Panc1 (cell line): ENCODE measurements at regions not wholly inside any gene's neighbourhood (a gene's known extent, or its start where the extent isn't known, plus 50 kb on each side); places are given as distances from the start of the nearest gene placed in this dataset.

Experiments used
- ATAC-seq: fragments of 200-7000 bp; cut with Tn5 transposase; 2 replicates; pipeline ENCODE4 v1.9.1; 2020; ENCODE audit warnings: mild to moderate bottlenecking, moderate library complexity
- BruUV-seq: library from RNA; stranded (reverse); fragments of 400-500 nt; replicated peaks from 2 replicates; lab custom pipeline; 2021; lab: Mats Ljungman, UMichigan
- CTCF ChIA-PET: fragments of 300-600 bp; sonication (Branson Sonifier 250); formaldehyde crosslinking; loops from one replicate; lab custom pipeline; 2022; ENCODE audit warnings: antibody characterized with exemption; lab: Charles Lee
- POLR2A ChIA-PET: fragments of 300-600 bp; sonication (Branson Sonifier 250); formaldehyde crosslinking; loops from one replicate; lab custom pipeline; 2022; ENCODE audit warnings: antibody characterized with exemption; lab: Charles Lee
- DNase-seq: peaks from one replicate; pipeline ENCODE4 v3.0.0-alpha.2; 2010; ENCODE audit warnings: low read depth, low spot score
- H3K27ac ChIP-seq: 2 replicates; pipeline ENCODE4 v1.5.1; 2011; ENCODE audit warnings: mild to moderate bottlenecking, low read length, inconsistent platforms
- H3K27me3 ChIP-seq: fragments of 200-500 bp; sonication (Bioruptor generic); 2 replicates; pipeline ENCODE4 v1.6.0; 2014; ENCODE audit warnings: low read length, inconsistent platforms; ENCODE audit not compliant: control insufficient read depth, insufficient read depth
- H3K36me3 ChIP-seq: fragments of 200-500 bp; sonication (Bioruptor generic); 2 replicates; pipeline ENCODE4 v1.5.1; 2014; ENCODE audit warnings: inconsistent platforms, mild to moderate bottlenecking, low read length, moderate library complexity; ENCODE audit not compliant: control insufficient read depth, insufficient read depth
- H3K4me1 ChIP-seq: 2 replicates; pipeline ENCODE4 v1.5.1; 2011; ENCODE audit warnings: inconsistent platforms, mild to moderate bottlenecking, low read length, moderate library complexity; ENCODE audit not compliant: control insufficient read depth, insufficient read depth
- H3K4me3 ChIP-seq, 2 experiments: 2 replicates each; pipeline ENCODE4 v1.5.1; 2011 to 2012; ENCODE audit warnings: low read depth in 2 of 2, low read length in 2 of 2, mild to moderate bottlenecking in 2 of 2, inconsistent platforms in 1 of 2, moderate library complexity in 1 of 2
- H3K9me3 ChIP-seq: fragments of 200-500 bp; sonication (Bioruptor generic); 2 replicates; pipeline ENCODE4 v1.5.1; 2014; ENCODE audit warnings: low read depth, mild to moderate bottlenecking, inconsistent platforms, low read length, moderate library complexity; ENCODE audit not compliant: control insufficient read depth, insufficient read depth
- POLR2AphosphoS5 ChIP-seq: IDR thresholded peaks from 2 replicates; pipeline ENCODE4 v1.6.1; 2012; ENCODE audit warnings: mild to moderate bottlenecking, low read depth, low read length, moderate library complexity
- SIN3A ChIP-seq: IDR thresholded peaks from 2 replicates; pipeline ENCODE4 v1.6.1; 2012; ENCODE audit warnings: low read depth, mild to moderate bottlenecking, low read length, moderate library complexity, borderline replicate concordance; ENCODE audit not compliant: insufficient read depth
- TCF7L2 ChIP-seq: IDR thresholded peaks from 2 replicates; pipeline ENCODE4 v1.6.1; 2011; ENCODE audit warnings: mild to moderate bottlenecking, low read depth, low read length, inconsistent platforms
- in situ Hi-C: cut with HindIII; loops from 2 replicates; pipeline ENCODE4 v1.10.0; 2016; ENCODE audit warnings: low sequenced_read_pairs, low pct_unique_long_range_greater_than_20kb
- intact Hi-C: fragments of 100-400 bp; cut with micrococcal nuclease; formaldehyde crosslinking; loops from one replicate; pipeline ENCODE4 v1.10.0; 2022; ENCODE audit not compliant: unreplicated experiment
- TF ChIP-seq, protein P1 (sequence below): fragments of 450-650 bp; IDR thresholded peaks from 2 replicates; pipeline ENCODE4 v1.5.1; 2017; ENCODE audit warnings: mild to moderate bottlenecking
- TF ChIP-seq, protein P2 (sequence below), 2 experiments: IDR thresholded peaks; 2 replicates each; pipeline ENCODE4 v1.6.1; 2011 to 2012; ENCODE audit warnings: low read depth in 2 of 2, control low read depth in 1 of 2, low read length in 1 of 2, mild to moderate bottlenecking in 1 of 2, moderate library complexity in 1 of 2; ENCODE audit not compliant: insufficient read depth in 1 of 2

DNA sequence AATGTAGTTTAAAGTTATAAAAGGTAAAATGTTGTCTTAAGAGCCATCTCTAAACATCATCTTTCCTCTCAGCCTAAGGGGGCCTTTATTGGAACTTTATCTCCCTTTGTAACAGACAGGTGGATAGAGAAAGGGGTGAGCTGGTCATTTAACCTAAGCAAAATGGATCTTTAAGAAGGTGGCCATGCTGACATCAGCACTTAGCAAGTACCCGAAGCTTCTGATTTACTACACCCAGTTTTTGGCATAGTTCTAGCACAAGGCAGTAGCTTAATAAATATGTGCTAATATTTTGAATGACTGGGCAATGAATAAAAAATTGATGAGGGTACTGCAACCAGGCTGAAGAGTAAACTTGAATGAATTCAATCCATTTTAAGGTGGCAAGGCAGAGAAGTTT is 172.7 kb downstream of the GABRG1 start:
- BruUV-seq: no TSS peak
- CTCF ChIA-PET: no interaction called here
- TF ChIP-seq POLR2AphosphoS5 (no peak), SIN3A (no peak)
- TF ChIP-seq, protein P1, sequence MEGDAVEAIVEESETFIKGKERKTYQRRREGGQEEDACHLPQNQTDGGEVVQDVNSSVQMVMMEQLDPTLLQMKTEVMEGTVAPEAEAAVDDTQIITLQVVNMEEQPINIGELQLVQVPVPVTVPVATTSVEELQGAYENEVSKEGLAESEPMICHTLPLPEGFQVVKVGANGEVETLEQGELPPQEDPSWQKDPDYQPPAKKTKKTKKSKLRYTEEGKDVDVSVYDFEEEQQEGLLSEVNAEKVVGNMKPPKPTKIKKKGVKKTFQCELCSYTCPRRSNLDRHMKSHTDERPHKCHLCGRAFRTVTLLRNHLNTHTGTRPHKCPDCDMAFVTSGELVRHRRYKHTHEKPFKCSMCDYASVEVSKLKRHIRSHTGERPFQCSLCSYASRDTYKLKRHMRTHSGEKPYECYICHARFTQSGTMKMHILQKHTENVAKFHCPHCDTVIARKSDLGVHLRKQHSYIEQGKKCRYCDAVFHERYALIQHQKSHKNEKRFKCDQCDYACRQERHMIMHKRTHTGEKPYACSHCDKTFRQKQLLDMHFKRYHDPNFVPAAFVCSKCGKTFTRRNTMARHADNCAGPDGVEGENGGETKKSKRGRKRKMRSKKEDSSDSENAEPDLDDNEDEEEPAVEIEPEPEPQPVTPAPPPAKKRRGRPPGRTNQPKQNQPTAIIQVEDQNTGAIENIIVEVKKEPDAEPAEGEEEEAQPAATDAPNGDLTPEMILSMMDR: no peak
- DNase-seq (no peak), ATAC-seq (no peak)
- in situ Hi-C loops (no loop called here), intact Hi-C loops (no loop called here)
- no peaks in the 10 kb centered on the region for H3K27me3 ChIP-seq
- POLR2A ChIA-PET: no interaction called here
- H3K4me3 ChIP-seq: no peak overlapping the region
- no peak overlapping the region for H3K27ac ChIP-seq
- no peaks in the 10 kb centered on the region for H3K4me1 ChIP-seq
- no peaks in the 10 kb centered on the region for H3K36me3 ChIP-seq
- H3K9me3 ChIP-seq: no peaks in the 10 kb centered on the region

DNA sequence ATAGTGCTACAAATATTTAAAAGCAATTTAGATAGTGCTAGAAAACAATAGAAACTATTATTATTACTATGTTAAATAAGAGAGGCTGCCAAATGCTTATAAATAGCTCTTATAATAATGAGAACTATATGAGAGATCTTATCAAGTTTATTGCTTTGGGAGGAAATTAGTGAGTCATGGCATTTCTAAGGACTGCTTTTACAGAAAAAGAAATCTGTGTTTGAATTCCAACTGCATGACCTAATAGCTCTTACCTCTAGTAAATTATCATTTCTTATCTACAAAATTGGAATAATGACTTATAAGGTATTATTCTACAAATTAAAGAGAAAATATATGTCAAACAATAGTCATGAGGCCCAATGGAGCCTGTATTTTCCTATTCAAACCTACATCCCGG is 177.2 kb downstream of the GABRG1 start:
- intact Hi-C loops (no loop called here), in situ Hi-C loops (no loop called here)
- H3K4me3 ChIP-seq: no peak overlapping the region
- H3K36me3 ChIP-seq: no peaks in the 10 kb centered on the region
- no peaks in the 10 kb centered on the region for H3K27me3 ChIP-seq
- ChIA-PET POLR2A (no interaction called here), CTCF (no interaction called here)
- H3K4me1 ChIP-seq: no peaks in the 10 kb centered on the region
- DNase-seq: no peak
- no peak for ATAC-seq
- BruUV-seq: no TSS peak
- no peak overlapping the region for H3K27ac ChIP-seq
- no peaks in the 10 kb centered on the region for H3K9me3 ChIP-seq
- TF ChIP-seq POLR2AphosphoS5 (no peak), TCF7L2 (no peak), SIN3A (no peak)
- TF ChIP-seq, protein P1: no peak
- TF ChIP-seq, protein P2, sequence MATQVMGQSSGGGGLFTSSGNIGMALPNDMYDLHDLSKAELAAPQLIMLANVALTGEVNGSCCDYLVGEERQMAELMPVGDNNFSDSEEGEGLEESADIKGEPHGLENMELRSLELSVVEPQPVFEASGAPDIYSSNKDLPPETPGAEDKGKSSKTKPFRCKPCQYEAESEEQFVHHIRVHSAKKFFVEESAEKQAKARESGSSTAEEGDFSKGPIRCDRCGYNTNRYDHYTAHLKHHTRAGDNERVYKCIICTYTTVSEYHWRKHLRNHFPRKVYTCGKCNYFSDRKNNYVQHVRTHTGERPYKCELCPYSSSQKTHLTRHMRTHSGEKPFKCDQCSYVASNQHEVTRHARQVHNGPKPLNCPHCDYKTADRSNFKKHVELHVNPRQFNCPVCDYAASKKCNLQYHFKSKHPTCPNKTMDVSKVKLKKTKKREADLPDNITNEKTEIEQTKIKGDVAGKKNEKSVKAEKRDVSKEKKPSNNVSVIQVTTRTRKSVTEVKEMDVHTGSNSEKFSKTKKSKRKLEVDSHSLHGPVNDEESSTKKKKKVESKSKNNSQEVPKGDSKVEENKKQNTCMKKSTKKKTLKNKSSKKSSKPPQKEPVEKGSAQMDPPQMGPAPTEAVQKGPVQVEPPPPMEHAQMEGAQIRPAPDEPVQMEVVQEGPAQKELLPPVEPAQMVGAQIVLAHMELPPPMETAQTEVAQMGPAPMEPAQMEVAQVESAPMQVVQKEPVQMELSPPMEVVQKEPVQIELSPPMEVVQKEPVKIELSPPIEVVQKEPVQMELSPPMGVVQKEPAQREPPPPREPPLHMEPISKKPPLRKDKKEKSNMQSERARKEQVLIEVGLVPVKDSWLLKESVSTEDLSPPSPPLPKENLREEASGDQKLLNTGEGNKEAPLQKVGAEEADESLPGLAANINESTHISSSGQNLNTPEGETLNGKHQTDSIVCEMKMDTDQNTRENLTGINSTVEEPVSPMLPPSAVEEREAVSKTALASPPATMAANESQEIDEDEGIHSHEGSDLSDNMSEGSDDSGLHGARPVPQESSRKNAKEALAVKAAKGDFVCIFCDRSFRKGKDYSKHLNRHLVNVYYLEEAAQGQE (IDR thresholded peaks at IDR 0.05; ENCODE audit: insufficient read depth in 1 of 2, low read depth in 2 of 2, low read length in 1 of 2): no peak
